ENCODE measurements at regions not wholly inside any gene's neighbourhood (a gene's known extent, or its start where the extent isn't known, plus 50 kb on each side); places are given as distances from the start of the nearest gene placed in this dataset.

DNA sequence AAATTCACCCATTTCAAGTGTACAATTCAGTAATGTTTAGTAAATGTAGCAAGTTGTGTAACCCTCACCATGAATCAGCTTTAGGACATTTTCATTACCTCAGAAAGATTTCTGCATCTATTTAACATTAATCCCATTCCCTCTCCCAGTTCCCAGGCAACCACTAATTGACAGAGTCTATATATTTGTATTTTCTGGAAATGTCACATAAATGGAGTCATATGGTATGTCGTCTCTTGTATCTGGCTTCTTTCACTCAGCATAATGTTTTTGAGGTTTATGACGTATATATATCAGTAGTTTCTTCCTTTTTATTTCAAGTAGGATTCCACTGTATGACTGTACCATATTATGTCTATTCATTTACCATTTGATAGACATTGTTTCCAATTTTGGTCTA, 199.8 kb downstream of the CYB561 start:
- no peak for TF ChIP-seq POLR2A (IDR thresholded peaks at IDR 0.05; ENCODE audit: low read depth, low read length)
- no peak for TF ChIP-seq TAF1 (IDR thresholded peaks at IDR 0.05; ENCODE audit: low read depth, low read length)
- TF ChIP-seq POLR2AphosphoS5 (IDR thresholded peaks at IDR 0.05; ENCODE audit: low read depth, low read length) = no peak
